Gastrocnemius medialis (tissue), 4 donors: ENCODE measurements at regions not wholly inside any gene's neighbourhood (a gene's known extent, or its start where the extent isn't known, plus 50 kb on each side); places are given as distances from the start of the nearest gene placed in this dataset.
"Not testable (repeated sequence)": the region's sequence is repeated elsewhere in the genome, so short reads cannot be mapped to it uniquely, and the experiment has no call there.

Experiments used
- CTCF ChIP-seq, 5 experiments: fragments of 450-650 bp in 3 of 5; fragments of 200-600 bp in 2 of 5; sonication (generic) in 2 of 5; IDR thresholded peaks in 4 of 5; conservative IDR thresholded peaks in 1 of 5; 1 replicate in 4 of 5; 2 replicates in 1 of 5; pipeline ENCODE4 v1.5.1; 2016 to 2019; ENCODE audit warnings: antibody characterized with exemption in 5 of 5, mild to moderate bottlenecking in 3 of 5, moderate library complexity in 3 of 5
- POLR2A ChIP-seq, 2 donors: fragments of 450-650 bp; IDR thresholded peaks; one replicate each; pipeline ENCODE4 v1.6.1; 2017; ENCODE audit warnings: antibody characterized with exemption in 2 of 2, mild to moderate bottlenecking in 2 of 2, moderate library complexity in 2 of 2

- not testable (repeated sequence) for TF ChIP-seq CTCF (IDR thresholded peaks at IDR 0.05 in 4 of 5, conservative IDR thresholded peaks at IDR 0.05 in 1 of 5); POLR2A (IDR thresholded peaks at IDR 0.05)
These were observed 339.2 kb downstream of the CACNA1B start for GRCh38 chr9:138216817-138217216.
